HCT116 (cell line): ENCODE measurements at regions not wholly inside any gene's neighbourhood (a gene's known extent, or its start where the extent isn't known, plus 50 kb on each side); places are given as distances from the start of the nearest gene placed in this dataset.

Experiments
- CTCF ChIP-seq, 3 experiments: fragments of 200-600 bp in 1 of 3; sonication (generic) in 1 of 3; IDR thresholded peaks in 2 of 3; conservative IDR thresholded peaks in 1 of 3; 2 replicates each; pipeline ENCODE4 v1.5.1; 2012 to 2017; ENCODE audit warnings: low read depth in 2 of 3, low read length in 2 of 3, antibody characterized with exemption in 1 of 3, borderline replicate concordance in 1 of 3, control low read depth in 1 of 3, mild to moderate bottlenecking in 1 of 3, mixed read lengths in 1 of 3, mixed run types in 1 of 3, moderate library complexity in 1 of 3; ENCODE audit not compliant: insufficient read depth in 1 of 3
- EGR1 ChIP-seq: IDR thresholded peaks from 2 replicates; pipeline ENCODE4 v1.6.1; 2012; ENCODE audit warnings: low read depth
- POLR2A ChIP-seq: IDR thresholded peaks from 2 replicates; pipeline ENCODE4 v1.7.0; 2011; ENCODE audit warnings: borderline replicate concordance; ENCODE audit not compliant: insufficient read depth, insufficient read length; ENCODE audit errors: extremely low read depth
- SP1 ChIP-seq: IDR thresholded peaks from 2 replicates; pipeline ENCODE4 v1.6.1; 2012; ENCODE audit warnings: low read depth

- no peak for TF ChIP-seq CTCF (IDR thresholded peaks at IDR 0.05 in 2 of 3, conservative IDR thresholded peaks at IDR 0.05 in 1 of 3; ENCODE audit: borderline replicate concordance in 1 of 3, insufficient read depth in 1 of 3, low read depth in 2 of 3, low read length in 2 of 3)
- TF ChIP-seq EGR1, result no peak
- TF ChIP-seq SP1, result no peak
- no peak for TF ChIP-seq POLR2A
These were observed 81.7 kb upstream of the GPM6B start for GRCh38 chrX:13898603-13899002.
